WERI-Rb-1 (cell line): ENCODE measurements at regions not wholly inside any gene's neighbourhood (a gene's known extent, or its start where the extent isn't known, plus 50 kb on each side); places are given as distances from the start of the nearest gene placed in this dataset.
A peak's percentile ranks its signal among the peaks of the same experiment; 100 is the strongest.

ENCODE experiments used
- DNase-seq: peaks from one replicate; pipeline ENCODE4 v3.0.0-alpha.2; 2020
- H3K27ac ChIP-seq: fragments of 250-450 bp; sonication (Bioruptor Pico); 2 replicates; pipeline ENCODE4 v1.5.1; 2020; ENCODE audit warnings: mild to moderate bottlenecking, moderate library complexity
- H3K27me3 ChIP-seq: fragments of 250-450 bp; sonication (Bioruptor Pico); 2 replicates; pipeline ENCODE4 v1.5.1; 2021; ENCODE audit warnings: mild to moderate bottlenecking, low read depth, moderate library complexity; ENCODE audit not compliant: insufficient read depth, severe bottlenecking
- H3K36me3 ChIP-seq: fragments of 250-450 bp; sonication (Bioruptor Pico); 2 replicates; pipeline ENCODE4 v1.5.1; 2020; ENCODE audit warnings: mild to moderate bottlenecking, moderate library complexity
- H3K4me3 ChIP-seq: 2 replicates; pipeline ENCODE4 v1.5.1; 2011; ENCODE audit warnings: low read depth, mild to moderate bottlenecking, control low read depth, low read length
- H3K9me3 ChIP-seq: fragments of 250-450 bp; sonication (Bioruptor Pico); 2 replicates; pipeline ENCODE4 v1.5.1; 2021; ENCODE audit warnings: mild to moderate bottlenecking, moderate library complexity; ENCODE audit not compliant: severe bottlenecking
- TF ChIP-seq, protein P1 (sequence below): IDR thresholded peaks from 2 replicates; pipeline ENCODE4 v1.5.1; 2011; ENCODE audit warnings: low read depth, mild to moderate bottlenecking, control low read depth, inconsistent platforms, low read length

DNA sequence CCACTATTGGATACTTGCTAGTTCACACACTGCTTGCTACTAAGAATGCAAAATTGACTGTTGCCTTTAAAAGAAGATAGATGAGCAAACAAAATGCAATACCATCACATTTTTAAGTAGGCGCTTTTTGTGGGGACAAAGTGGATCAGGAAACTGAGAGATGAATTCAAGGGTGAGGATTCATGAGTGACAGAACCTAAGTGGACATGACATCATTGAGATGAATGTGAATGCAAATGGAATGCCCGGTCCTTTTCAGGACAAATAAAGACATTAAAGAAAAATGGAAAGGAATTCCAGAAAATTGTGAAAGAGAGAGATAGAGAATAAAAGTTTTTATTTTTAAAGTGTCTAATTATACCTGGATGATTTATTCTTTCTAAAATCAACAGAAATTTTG lies 106.3 kb upstream of the AKR1E2 start:
- TF ChIP-seq, protein P1, sequence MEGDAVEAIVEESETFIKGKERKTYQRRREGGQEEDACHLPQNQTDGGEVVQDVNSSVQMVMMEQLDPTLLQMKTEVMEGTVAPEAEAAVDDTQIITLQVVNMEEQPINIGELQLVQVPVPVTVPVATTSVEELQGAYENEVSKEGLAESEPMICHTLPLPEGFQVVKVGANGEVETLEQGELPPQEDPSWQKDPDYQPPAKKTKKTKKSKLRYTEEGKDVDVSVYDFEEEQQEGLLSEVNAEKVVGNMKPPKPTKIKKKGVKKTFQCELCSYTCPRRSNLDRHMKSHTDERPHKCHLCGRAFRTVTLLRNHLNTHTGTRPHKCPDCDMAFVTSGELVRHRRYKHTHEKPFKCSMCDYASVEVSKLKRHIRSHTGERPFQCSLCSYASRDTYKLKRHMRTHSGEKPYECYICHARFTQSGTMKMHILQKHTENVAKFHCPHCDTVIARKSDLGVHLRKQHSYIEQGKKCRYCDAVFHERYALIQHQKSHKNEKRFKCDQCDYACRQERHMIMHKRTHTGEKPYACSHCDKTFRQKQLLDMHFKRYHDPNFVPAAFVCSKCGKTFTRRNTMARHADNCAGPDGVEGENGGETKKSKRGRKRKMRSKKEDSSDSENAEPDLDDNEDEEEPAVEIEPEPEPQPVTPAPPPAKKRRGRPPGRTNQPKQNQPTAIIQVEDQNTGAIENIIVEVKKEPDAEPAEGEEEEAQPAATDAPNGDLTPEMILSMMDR = no peak
- DNase-seq = no peak
- H3K36me3 ChIP-seq = no peaks in the 10 kb centered on the region
- no peak overlapping the region for H3K27ac ChIP-seq
- H3K27me3 ChIP-seq = no peaks in the 10 kb centered on the region
- no peak overlapping the region for H3K4me3 ChIP-seq
- no peaks in the 10 kb centered on the region for H3K9me3 ChIP-seq

GRCh38 chr10:4719036-4719435 lies 107.0 kb upstream of the AKR1E2 start:
- H3K27ac ChIP-seq = no peak overlapping the region
- no peaks in the 10 kb centered on the region for H3K27me3 ChIP-seq
- H3K4me3 ChIP-seq = no peak overlapping the region
- H3K9me3 ChIP-seq = no peaks in the 10 kb centered on the region
- TF ChIP-seq, protein P1 = no peak
- no peaks in the 10 kb centered on the region for H3K36me3 ChIP-seq
- no peak for DNase-seq

DNA sequence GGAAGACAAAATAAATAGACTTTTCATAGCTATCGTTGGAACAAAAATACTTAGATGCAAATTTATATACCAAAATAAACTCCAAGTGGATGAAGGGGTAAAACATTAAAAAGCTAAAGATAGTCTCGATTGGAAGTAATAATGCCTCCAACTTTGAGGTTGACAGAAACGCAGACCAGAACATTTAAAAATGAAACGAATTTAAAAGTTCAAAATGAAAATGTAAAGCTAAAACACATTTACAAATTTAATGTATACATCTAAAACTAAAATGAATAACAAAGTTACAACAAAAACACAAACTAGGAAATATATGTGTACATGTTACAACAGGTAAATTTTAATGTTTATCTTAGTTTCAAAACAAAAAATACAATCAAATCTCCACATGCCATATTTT lies 107.5 kb upstream of the AKR1E2 start:
- TF ChIP-seq, protein P1 = no peak
- Histone ChIP-seq H3K9me3 (no peaks in the 10 kb centered on the region), H3K27ac (no peak overlapping the region), H3K27me3 (no peaks in the 10 kb centered on the region), H3K36me3 (no peaks in the 10 kb centered on the region), H3K4me3 (no peak overlapping the region)
- no peak for DNase-seq

- DNase-seq = peak; percentile 6
- TF ChIP-seq, protein P1 = no peak
- no peaks in the 10 kb centered on the region for H3K36me3 ChIP-seq
- H3K9me3 ChIP-seq = no peaks in the 10 kb centered on the region
- H3K27me3 ChIP-seq = no peaks in the 10 kb centered on the region
- no peak overlapping the region for H3K4me3 ChIP-seq
- H3K27ac ChIP-seq = no peak overlapping the region
Measured at GRCh38 chr10:4717670-4718069, 108.3 kb upstream of the AKR1E2 start.

GRCh38 chr10:4710858-4711257 lies 115.1 kb upstream of the AKR1E2 start:
- Histone ChIP-seq H3K27ac (no peak overlapping the region), H3K27me3 (no peaks in the 10 kb centered on the region), H3K36me3 (no peaks in the 10 kb centered on the region), H3K4me3 (no peak overlapping the region), H3K9me3 (no peaks in the 10 kb centered on the region)
- TF ChIP-seq, protein P1 = no peak
- DNase-seq = no peak

- no peaks in the 10 kb centered on the region for H3K36me3 ChIP-seq
- H3K9me3 ChIP-seq = no peaks in the 10 kb centered on the region
- TF ChIP-seq, protein P1 = peak; percentile 21; the same call in 1 of the 2 replicates
- H3K27ac ChIP-seq = no peak overlapping the region
- no peaks in the 10 kb centered on the region for H3K27me3 ChIP-seq
- no peak overlapping the region for H3K4me3 ChIP-seq
- peak; percentile 15 for DNase-seq
Measured at GRCh38 chr10:4708123-4708759, 117.8 kb upstream of the AKR1E2 start.
